ENCODE measurements at regions not wholly inside any gene's neighbourhood (a gene's known extent, or its start where the extent isn't known, plus 50 kb on each side); places are given as distances from the start of the nearest gene placed in this dataset.

- no peak for TF ChIP-seq POLR2A (IDR thresholded peaks at IDR 0.05)
- no peak for TF ChIP-seq CTCF (IDR thresholded peaks at IDR 0.05)
These were observed 1019.4 kb downstream of the EPHA7 start for GRCh38 chr6:92399911-92400310.
